ENCODE measurements at regions not wholly inside any gene's neighbourhood (a gene's known extent, or its start where the extent isn't known, plus 50 kb on each side); places are given as distances from the start of the nearest gene placed in this dataset.

- Histone ChIP-seq H3K27me3 (no peaks in the 10 kb centered on the region), H3K9me3 (peaks cover 0 to under 1% (median under 1%) of the 10 kb centered on the region in 4 donors), H3K36me3 (no peaks in the 10 kb centered on the region), H3K4me3 (no peak overlapping the region), H3K27ac (no peak overlapping the region), H3K4me1 (no peaks in the 10 kb centered on the region)
- no peak for TF ChIP-seq EP300 (IDR thresholded peaks at IDR 0.05)
- TF ChIP-seq POLR2A (IDR thresholded peaks at IDR 0.05) = no peak
- no peak for TF ChIP-seq CTCF (IDR thresholded peaks at IDR 0.05)
- TF ChIP-seq POLR2AphosphoS5 (IDR thresholded peaks at IDR 0.05) = no peak
- WGBS, 2 donors = 38 to 43% methylated on average over 13 to 37 of the region's 41 CpGs
- no peak for ATAC-seq (ENCODE audit: low FRiP score in 2 of 2)
- peak; percentile 21 to 66 for DNase-seq
Observed at GRCh38 chr5:1724822-1725602, 74.6 kb downstream of the MRPL36 start.

- DNase-seq (peak; percentile 18 to 41), ATAC-seq (ENCODE audit: low FRiP score in 2 of 2) (no peak)
- 92 to 93% methylated on average over 12 to 21 of the region's 21 CpGs for WGBS, 2 donors
- H3K27ac ChIP-seq = no peak overlapping the region
- H3K9me3 ChIP-seq = peaks cover 0 to 8% (median 6%) of the 10 kb centered on the region in 4 donors
- no peaks in the 10 kb centered on the region for H3K27me3 ChIP-seq
- H3K4me1 ChIP-seq = no peaks in the 10 kb centered on the region
- TF ChIP-seq CTCF (IDR thresholded peaks at IDR 0.05) = no peak
- no peak for TF ChIP-seq POLR2A (IDR thresholded peaks at IDR 0.05)
- TF ChIP-seq POLR2AphosphoS5 (IDR thresholded peaks at IDR 0.05) = no peak
- no peak for TF ChIP-seq EP300 (IDR thresholded peaks at IDR 0.05)
- H3K36me3 ChIP-seq = no peaks in the 10 kb centered on the region
- no peak overlapping the region for H3K4me3 ChIP-seq
Observed at GRCh38 chr5:1723957-1724821, 75.4 kb downstream of the MRPL36 start.

- TF ChIP-seq CTCF (IDR thresholded peaks at IDR 0.05) (no peak), POLR2A (IDR thresholded peaks at IDR 0.05) (no peak), EP300 (IDR thresholded peaks at IDR 0.05) (no peak), POLR2AphosphoS5 (IDR thresholded peaks at IDR 0.05) (no peak)
- WGBS, 2 donors = 86 to 91% methylated on average over 7 of the region's 7 CpGs
- Histone ChIP-seq H3K27me3 (no peaks in the 10 kb centered on the region), H3K4me3 (no peak overlapping the region), H3K4me1 (no peaks in the 10 kb centered on the region), H3K27ac (no peak overlapping the region), H3K9me3 (peaks cover 5 to 14% (median 12%) of the 10 kb centered on the region in 4 donors), H3K36me3 (no peaks in the 10 kb centered on the region)
- no peak for ATAC-seq (ENCODE audit: low FRiP score in 2 of 2)
- no peak for DNase-seq
Observed at GRCh38 chr5:1723476-1723875, 76.2 kb downstream of the MRPL36 start.

- ATAC-seq (ENCODE audit: low FRiP score in 2 of 2) (no peak), DNase-seq (no peak)
- TF ChIP-seq POLR2AphosphoS5 (IDR thresholded peaks at IDR 0.05) (no peak), POLR2A (IDR thresholded peaks at IDR 0.05) (no peak), EP300 (IDR thresholded peaks at IDR 0.05) (no peak), CTCF (IDR thresholded peaks at IDR 0.05) (no peak)
Observed at GRCh38 chr5:1722877-1723276, 76.8 kb downstream of the MRPL36 start.

More at GRCh38 chr5:1722877-1723276, 76.8 kb downstream of the MRPL36 start:
- Histone ChIP-seq H3K9me3 (peaks cover 9 to 19% (median 17%) of the 10 kb centered on the region in 4 donors), H3K36me3 (no peaks in the 10 kb centered on the region), H3K27ac (no peak overlapping the region), H3K27me3 (no peaks in the 10 kb centered on the region), H3K4me1 (no peaks in the 10 kb centered on the region), H3K4me3 (no peak overlapping the region)
- WGBS, 2 donors = 77 to 83% methylated on average over 13 of the region's 13 CpGs
